NOMO-1 treated with DMSO at 0.1 percent for 48 hours (cell line): ENCODE measurements at regions not wholly inside any gene's neighbourhood (a gene's known extent, or its start where the extent isn't known, plus 50 kb on each side); places are given as distances from the start of the nearest gene placed in this dataset.
A peak's percentile ranks its signal among the peaks of the same experiment; 100 is the strongest.

ENCODE experiments used
- DNase-seq: peaks from one replicate; lab custom pipeline; 2025; ENCODE audit not compliant: unreplicated experiment; lab: John Stamatoyannopoulos, UW

- DNase-seq = no peak
These were observed 272.4 kb upstream of the KCNIP4 start for GRCh38 chr4:22220965-22221364.

DNA sequence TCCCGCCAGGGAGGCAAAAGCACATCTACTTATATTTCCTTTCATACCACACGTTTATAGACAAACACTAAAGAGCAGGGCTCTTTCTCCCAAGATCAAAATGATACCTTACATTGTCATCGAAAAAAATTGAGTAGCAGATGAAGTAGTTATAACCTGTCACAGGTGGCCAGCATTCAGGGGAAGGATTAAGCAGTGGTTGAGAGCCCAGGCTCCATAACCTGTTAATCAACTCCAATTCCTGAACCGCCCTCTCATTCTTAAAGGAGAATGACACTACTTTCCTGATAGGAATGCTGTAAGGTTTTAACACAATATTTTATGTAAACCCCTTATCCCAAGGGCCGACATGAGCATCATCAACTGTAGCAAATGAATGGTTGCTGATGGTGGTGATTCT lies 268.9 kb upstream of the KCNIP4 start:
- DNase-seq = no peak

- no peak for DNase-seq
These were observed 267.7 kb upstream of the KCNIP4 start for GRCh38 chr4:22216278-22216677.

DNA sequence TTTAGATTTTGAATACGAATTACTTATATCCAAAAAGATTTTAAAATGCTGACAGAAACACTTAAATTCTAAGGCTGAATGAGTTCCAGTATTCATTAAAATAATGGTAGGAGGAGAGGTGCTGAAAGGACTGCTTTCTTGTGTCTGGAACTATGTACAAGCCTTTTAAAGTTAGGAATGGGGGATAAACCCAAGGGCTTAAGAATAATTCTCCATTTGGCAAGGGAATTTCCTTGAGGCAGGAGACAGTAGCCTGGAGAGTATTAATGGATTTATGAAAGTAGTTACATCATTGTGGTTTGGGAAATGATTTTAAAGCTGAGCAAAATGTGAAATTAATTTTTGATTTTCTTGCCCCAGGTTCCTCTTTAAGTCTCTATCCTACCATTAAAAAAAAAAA lies 266.5 kb upstream of the KCNIP4 start:
- DNase-seq = no peak

- DNase-seq = no peak
These were observed 255.1 kb upstream of the KCNIP4 start for GRCh38 chr4:22203711-22204011.

GRCh38 chr4:22202975-22203710 lies 254.6 kb upstream of the KCNIP4 start:
- DNase-seq = no peak

DNA sequence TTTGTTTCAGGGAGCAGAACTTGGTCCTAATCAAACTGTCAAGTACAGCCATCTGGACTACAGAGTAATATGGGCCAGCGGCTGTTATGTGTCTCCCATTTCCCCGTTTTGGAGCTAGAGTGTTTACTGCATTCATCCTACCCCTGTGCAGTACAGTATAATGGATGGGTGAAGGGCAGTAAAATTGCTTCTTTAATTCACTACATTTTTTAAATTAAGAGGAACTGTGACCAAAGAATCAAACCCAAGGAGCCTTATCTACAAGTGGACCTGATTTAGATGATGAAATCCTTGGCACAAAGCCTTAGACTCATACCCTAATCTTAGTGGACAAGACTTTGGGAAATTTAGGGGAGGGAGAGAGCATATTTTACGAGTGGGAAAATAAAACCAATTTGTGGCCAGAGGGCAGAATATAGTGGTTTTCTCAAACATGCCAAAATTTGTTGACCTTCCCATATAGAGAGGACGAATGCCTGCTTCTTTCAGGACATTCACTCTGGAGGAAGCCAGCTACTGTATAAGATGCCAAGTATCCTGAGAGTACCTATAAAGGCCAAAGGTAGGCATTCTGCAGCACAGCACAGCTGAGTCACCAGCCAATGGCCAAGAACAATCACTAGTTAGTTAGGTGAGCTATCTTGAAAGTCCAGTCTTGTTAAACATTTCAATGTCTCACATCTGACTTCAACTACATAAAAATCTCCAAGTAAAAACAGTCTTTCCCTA lies 253.8 kb upstream of the KCNIP4 start:
- no peak for DNase-seq

DNA sequence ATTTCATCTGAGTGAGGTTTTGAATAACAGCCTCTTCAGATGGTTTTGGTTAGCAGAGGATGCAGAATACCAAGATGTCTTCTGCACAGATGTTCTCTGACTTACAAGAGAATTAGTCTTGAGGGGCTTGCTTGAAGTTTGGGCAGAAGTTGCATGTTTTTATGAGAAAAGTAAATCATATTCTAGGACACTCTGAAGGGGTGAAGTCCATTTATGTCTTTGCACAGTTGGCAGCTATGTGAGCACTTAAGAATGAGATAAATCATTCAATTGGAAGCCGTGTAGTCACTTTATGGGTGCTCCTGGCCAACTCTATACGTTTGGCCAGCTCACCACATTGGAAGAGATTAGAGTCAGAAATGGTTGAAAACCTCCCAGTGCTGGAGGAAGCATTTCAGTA lies 252.7 kb upstream of the KCNIP4 start:
- no peak for DNase-seq

DNA sequence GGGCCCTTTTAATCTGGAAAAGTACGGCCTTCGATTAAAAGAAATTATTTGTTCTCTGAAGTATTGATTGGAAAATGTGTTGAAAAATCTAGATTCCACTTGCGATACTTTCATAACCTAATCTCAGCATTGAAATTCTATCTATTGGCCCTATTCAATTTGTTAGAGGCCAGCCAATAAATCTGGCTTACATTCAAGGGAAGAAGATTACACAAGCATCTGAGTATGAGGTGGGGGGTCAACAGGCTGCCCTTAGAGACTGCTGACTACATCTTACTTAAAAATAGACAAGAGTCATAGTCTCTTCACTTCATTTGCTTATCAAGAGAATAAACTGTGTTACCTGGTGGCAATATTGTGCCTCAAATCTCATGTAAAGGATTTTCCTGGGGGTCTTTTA lies 248.0 kb upstream of the KCNIP4 start:
- no peak for DNase-seq

DNA sequence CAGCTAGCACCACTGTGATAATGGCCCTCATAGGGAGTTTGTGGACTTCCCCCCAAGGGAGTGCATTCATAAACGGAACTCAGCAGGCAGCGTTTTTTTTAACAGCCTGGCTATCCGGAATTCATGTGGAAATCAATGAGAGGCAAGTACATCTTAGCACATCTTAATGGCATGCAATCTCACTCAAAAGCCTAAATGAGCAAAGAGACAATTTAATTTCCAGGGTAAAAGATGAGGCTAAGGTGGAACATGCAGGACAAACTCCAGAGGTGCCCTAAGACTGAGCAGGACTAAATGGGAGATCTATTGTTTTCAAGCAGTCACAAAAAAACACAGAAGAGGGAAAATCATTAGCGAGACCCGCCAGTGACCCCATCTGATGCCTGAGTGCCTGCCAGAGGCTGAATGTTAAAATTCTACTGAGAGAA lies 243.5 kb upstream of the KCNIP4 start:
- no peak for DNase-seq

DNA sequence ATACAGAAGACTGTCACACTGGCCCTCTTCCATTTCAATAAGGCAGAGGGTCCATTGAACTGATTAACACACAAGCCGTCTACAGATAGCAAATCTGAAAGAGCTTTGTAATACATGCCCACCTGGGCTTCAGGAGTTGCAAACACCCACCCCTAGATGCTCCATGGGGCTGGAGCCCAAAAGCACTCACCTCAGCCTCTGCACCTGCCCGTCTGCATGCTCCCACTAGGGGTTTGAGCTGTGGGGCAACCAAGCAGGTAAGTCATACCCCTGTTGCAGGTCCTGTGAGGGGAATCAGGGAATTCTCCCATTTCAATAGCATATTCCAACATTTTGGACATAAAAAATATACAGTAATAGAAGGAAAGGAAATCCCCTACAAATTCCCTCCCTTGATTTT lies 243.0 kb upstream of the KCNIP4 start:
- DNase-seq = no peak

GRCh38 chr4:22190855-22191254 lies 242.3 kb upstream of the KCNIP4 start:
- no peak for DNase-seq

GRCh38 chr4:22187203-22187820 lies 238.7 kb upstream of the KCNIP4 start:
- DNase-seq = no peak

- DNase-seq = no peak
These were observed 233.2 kb upstream of the KCNIP4 start for GRCh38 chr4:22181736-22182135.

DNA sequence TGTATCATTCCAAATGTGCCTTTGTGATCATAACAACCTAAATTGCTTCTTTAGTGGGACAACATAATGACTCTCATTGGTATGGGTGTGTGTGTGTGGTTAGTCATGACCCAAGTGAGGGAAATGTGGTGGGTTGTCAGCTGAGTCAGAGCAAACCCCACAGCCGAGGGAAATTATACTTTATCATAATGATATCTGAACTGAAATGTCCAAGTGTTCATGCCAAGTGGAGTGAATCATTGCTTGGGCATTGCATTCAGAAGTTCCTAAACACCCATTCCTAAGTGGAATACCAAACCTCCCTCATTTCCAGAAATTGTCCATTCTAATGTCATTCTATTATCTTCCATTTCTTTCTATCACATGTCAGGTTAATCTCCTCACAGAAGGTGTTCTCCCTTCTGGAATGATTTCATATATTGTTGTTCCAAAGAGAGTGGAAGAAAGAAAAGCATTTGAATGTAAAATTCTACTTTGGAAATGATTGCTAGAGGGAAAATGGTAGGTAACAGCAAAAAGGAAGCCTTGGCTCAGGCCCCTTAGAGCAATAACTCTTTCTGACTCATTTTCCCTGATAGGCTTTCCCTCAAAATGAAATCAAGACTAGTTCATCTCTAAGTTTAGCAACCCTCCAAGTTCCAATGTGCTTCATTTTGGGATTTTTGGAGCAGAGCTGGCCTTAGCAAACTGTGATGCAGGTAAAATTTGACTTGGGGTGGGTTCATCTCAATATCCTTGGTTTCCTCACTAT lies 230.7 kb upstream of the KCNIP4 start:
- DNase-seq = no peak

DNA sequence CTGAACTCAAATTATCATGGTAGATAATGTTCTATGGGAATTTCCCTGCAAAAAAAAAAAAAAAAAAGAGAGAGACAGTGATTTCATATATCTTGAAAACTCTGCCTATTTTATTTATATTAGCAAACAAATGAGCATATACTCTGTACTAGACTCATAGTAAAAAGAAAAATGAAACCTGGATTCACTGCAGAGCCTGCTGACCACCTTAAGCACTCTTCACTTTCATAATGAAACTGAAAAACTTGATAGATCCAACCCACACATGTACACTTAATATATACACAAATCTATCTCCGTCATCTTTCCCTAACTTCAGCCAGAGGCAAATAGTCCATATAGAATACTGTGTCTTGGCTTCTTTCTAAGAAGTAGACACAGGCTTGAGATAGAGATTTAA lies 226.1 kb upstream of the KCNIP4 start:
- no peak for DNase-seq

GRCh38 chr4:22170353-22170752 lies 221.8 kb upstream of the KCNIP4 start:
- no peak for DNase-seq

- DNase-seq = no peak
These were observed 218.6 kb upstream of the KCNIP4 start for GRCh38 chr4:22167201-22167600.

- DNase-seq = no peak
These were observed 213.9 kb upstream of the KCNIP4 start for GRCh38 chr4:22162454-22162853.

- DNase-seq = no peak
These were observed 182.2 kb upstream of the KCNIP4 start for GRCh38 chr4:22130741-22131140.

GRCh38 chr4:22129454-22130029 lies 181.0 kb upstream of the KCNIP4 start:
- DNase-seq = peak; percentile 0
